ENCODE measurements at regions not wholly inside any gene's neighbourhood (a gene's known extent, or its start where the extent isn't known, plus 50 kb on each side); places are given as distances from the start of the nearest gene placed in this dataset.

GRCh38 chr3:117486719-117487716, 777.4 kb downstream of the TUSC7 start:
- no peak overlapping the region for H3K4me3 ChIP-seq (ENCODE audit: low read length)
- no peak overlapping the region for H2BK5ac ChIP-seq (ENCODE audit: low read length)
- H3K18ac ChIP-seq (ENCODE audit: low read length): no peak overlapping the region
- H3K9ac ChIP-seq (ENCODE audit: low read length): no peak overlapping the region
- H2BK120ac ChIP-seq (ENCODE audit: low read depth, low read length): no peak overlapping the region
- DNase-seq: no peak
- H3K79me2 ChIP-seq (ENCODE audit: control insufficient read depth, insufficient read depth, low read length): no peaks in the 10 kb centered on the region
- no peaks in the 10 kb centered on the region for H3K4me1 ChIP-seq (ENCODE audit: control insufficient read depth, low read depth, low read length)
- H3K79me1 ChIP-seq (ENCODE audit: low read length): no peaks in the 10 kb centered on the region
- no peak overlapping the region for H4K5ac ChIP-seq (ENCODE audit: low read length)
- no peaks in the 10 kb centered on the region for H3K27me3 ChIP-seq (ENCODE audit: insufficient read depth, low read length, poor library complexity)
- no peak overlapping the region for H3K4ac ChIP-seq (ENCODE audit: low read depth, low read length)
- H3K36me3 ChIP-seq (ENCODE audit: control insufficient read depth, insufficient read depth, low read length): no peaks in the 10 kb centered on the region
- no CpG with 5 or more reads among the region's 5 CpGs for WGBS (ENCODE audit: extremely low coverage, insufficient coverage, low lambda C conversion rate)
- no peak overlapping the region for H2AK5ac ChIP-seq (ENCODE audit: low read length)
- no peak overlapping the region for H4K8ac ChIP-seq (ENCODE audit: low read depth, low read length)
- H3K4me2 ChIP-seq (ENCODE audit: low read length): no peak overlapping the region
- no peak overlapping the region for H2BK15ac ChIP-seq (replicated peaks; ENCODE audit: low read depth)
- H3K56ac ChIP-seq (ENCODE audit: low read length): no peak overlapping the region
- H3K27ac ChIP-seq (ENCODE audit: low read depth, low read length): no peak overlapping the region
- no peak overlapping the region for H3K23ac ChIP-seq (ENCODE audit: low read length)

GRCh38 chr3:117488983-117489382, 779.4 kb downstream of the TUSC7 start:
- Histone ChIP-seq H3K23ac (ENCODE audit: low read length) (no peak overlapping the region), H4K8ac (ENCODE audit: low read depth, low read length) (no peak overlapping the region), H3K79me1 (ENCODE audit: low read length) (no peaks in the 10 kb centered on the region), H3K4me3 (ENCODE audit: low read length) (no peak overlapping the region), H2BK5ac (ENCODE audit: low read length) (no peak overlapping the region), H4K5ac (ENCODE audit: low read length) (no peak overlapping the region), H3K18ac (ENCODE audit: low read length) (no peak overlapping the region), H2BK15ac (replicated peaks; ENCODE audit: low read depth) (no peak overlapping the region), H3K36me3 (ENCODE audit: control insufficient read depth, insufficient read depth, low read length) (no peaks in the 10 kb centered on the region), H3K27ac (ENCODE audit: low read depth, low read length) (no peak overlapping the region), H3K79me2 (ENCODE audit: control insufficient read depth, insufficient read depth, low read length) (no peaks in the 10 kb centered on the region), H3K4me1 (ENCODE audit: control insufficient read depth, low read depth, low read length) (no peaks in the 10 kb centered on the region), H2AK5ac (ENCODE audit: low read length) (no peak overlapping the region), H3K4ac (ENCODE audit: low read depth, low read length) (no peak overlapping the region), H3K56ac (ENCODE audit: low read length) (no peak overlapping the region), H2BK120ac (ENCODE audit: low read depth, low read length) (no peak overlapping the region), H3K9ac (ENCODE audit: low read length) (no peak overlapping the region), H3K27me3 (ENCODE audit: insufficient read depth, low read length, poor library complexity) (no peaks in the 10 kb centered on the region), H3K4me2 (ENCODE audit: low read length) (no peak overlapping the region)
- no CpG with 5 or more reads among the region's 7 CpGs for WGBS (ENCODE audit: extremely low coverage, insufficient coverage, low lambda C conversion rate)
- DNase-seq: peak; percentile 13

GRCh38 chr3:117489663-117490079, 780.1 kb downstream of the TUSC7 start:
- no peak overlapping the region for H3K4ac ChIP-seq (ENCODE audit: low read depth, low read length)

GRCh38 chr3:117490716-117491115, 781.1 kb downstream of the TUSC7 start:
- Histone ChIP-seq H4K8ac (ENCODE audit: low read depth, low read length) (no peak overlapping the region), H4K5ac (ENCODE audit: low read length) (no peak overlapping the region), H2BK5ac (ENCODE audit: low read length) (no peak overlapping the region), H3K27ac (ENCODE audit: low read depth, low read length) (no peak overlapping the region), H3K9ac (ENCODE audit: low read length) (no peak overlapping the region), H3K56ac (ENCODE audit: low read length) (no peak overlapping the region), H3K4me3 (ENCODE audit: low read length) (no peak overlapping the region), H3K23ac (ENCODE audit: low read length) (no peak overlapping the region), H3K18ac (ENCODE audit: low read length) (no peak overlapping the region), H3K36me3 (ENCODE audit: control insufficient read depth, insufficient read depth, low read length) (no peaks in the 10 kb centered on the region), H3K4me2 (ENCODE audit: low read length) (no peak overlapping the region), H3K79me2 (ENCODE audit: control insufficient read depth, insufficient read depth, low read length) (no peaks in the 10 kb centered on the region), H3K79me1 (ENCODE audit: low read length) (no peaks in the 10 kb centered on the region), H2AK5ac (ENCODE audit: low read length) (no peak overlapping the region), H2BK15ac (replicated peaks; ENCODE audit: low read depth) (no peak overlapping the region), H3K27me3 (ENCODE audit: insufficient read depth, low read length, poor library complexity) (no peaks in the 10 kb centered on the region), H3K4ac (ENCODE audit: low read depth, low read length) (no peak overlapping the region), H3K4me1 (ENCODE audit: control insufficient read depth, low read depth, low read length) (no peaks in the 10 kb centered on the region), H2BK120ac (ENCODE audit: low read depth, low read length) (no peak overlapping the region)
- no CpG with 5 or more reads among the region's 1 CpG for WGBS (ENCODE audit: extremely low coverage, insufficient coverage, low lambda C conversion rate)
- no peak for DNase-seq

More at GRCh38 chr3:117489663-117490079, 780.1 kb downstream of the TUSC7 start:
- no peak for DNase-seq
- H3K18ac ChIP-seq (ENCODE audit: low read length): no peak overlapping the region
- no peaks in the 10 kb centered on the region for H3K4me1 ChIP-seq (ENCODE audit: control insufficient read depth, low read depth, low read length)
- no peaks in the 10 kb centered on the region for H3K36me3 ChIP-seq (ENCODE audit: control insufficient read depth, insufficient read depth, low read length)
- WGBS (ENCODE audit: extremely low coverage, insufficient coverage, low lambda C conversion rate): no CpG with 5 or more reads among the region's 2 CpGs
- no peaks in the 10 kb centered on the region for H3K79me1 ChIP-seq (ENCODE audit: low read length)
- H2BK5ac ChIP-seq (ENCODE audit: low read length): no peak overlapping the region
- no peak overlapping the region for H3K23ac ChIP-seq (ENCODE audit: low read length)
- H3K4me2 ChIP-seq (ENCODE audit: low read length): no peak overlapping the region
- H4K8ac ChIP-seq (ENCODE audit: low read depth, low read length): no peak overlapping the region
- H4K5ac ChIP-seq (ENCODE audit: low read length): no peak overlapping the region
- H3K9ac ChIP-seq (ENCODE audit: low read length): no peak overlapping the region
- no peaks in the 10 kb centered on the region for H3K79me2 ChIP-seq (ENCODE audit: control insufficient read depth, insufficient read depth, low read length)
- H3K56ac ChIP-seq (ENCODE audit: low read length): no peak overlapping the region
- H3K4me3 ChIP-seq (ENCODE audit: low read length): no peak overlapping the region
- no peak overlapping the region for H2BK15ac ChIP-seq (replicated peaks; ENCODE audit: low read depth)
- no peak overlapping the region for H2AK5ac ChIP-seq (ENCODE audit: low read length)
- no peak overlapping the region for H2BK120ac ChIP-seq (ENCODE audit: low read depth, low read length)
- no peaks in the 10 kb centered on the region for H3K27me3 ChIP-seq (ENCODE audit: insufficient read depth, low read length, poor library complexity)
- no peak overlapping the region for H3K27ac ChIP-seq (ENCODE audit: low read depth, low read length)

GRCh38 chr3:117495620-117496019, 786.0 kb downstream of the TUSC7 start:
- Histone ChIP-seq H3K9ac (ENCODE audit: low read length) (no peak overlapping the region), H2AK5ac (ENCODE audit: low read length) (no peak overlapping the region), H3K27me3 (ENCODE audit: insufficient read depth, low read length, poor library complexity) (no peaks in the 10 kb centered on the region), H3K4me2 (ENCODE audit: low read length) (no peak overlapping the region), H4K5ac (ENCODE audit: low read length) (no peak overlapping the region), H3K79me2 (ENCODE audit: control insufficient read depth, insufficient read depth, low read length) (no peaks in the 10 kb centered on the region), H3K27ac (ENCODE audit: low read depth, low read length) (no peak overlapping the region), H2BK5ac (ENCODE audit: low read length) (no peak overlapping the region), H2BK120ac (ENCODE audit: low read depth, low read length) (no peak overlapping the region), H3K4ac (ENCODE audit: low read depth, low read length) (no peak overlapping the region), H3K79me1 (ENCODE audit: low read length) (no peaks in the 10 kb centered on the region), H2BK15ac (replicated peaks; ENCODE audit: low read depth) (no peak overlapping the region), H3K56ac (ENCODE audit: low read length) (no peak overlapping the region), H3K18ac (ENCODE audit: low read length) (no peak overlapping the region), H3K4me3 (ENCODE audit: low read length) (no peak overlapping the region), H4K8ac (ENCODE audit: low read depth, low read length) (no peak overlapping the region), H3K4me1 (ENCODE audit: control insufficient read depth, low read depth, low read length) (no peaks in the 10 kb centered on the region), H3K23ac (ENCODE audit: low read length) (no peak overlapping the region), H3K36me3 (ENCODE audit: control insufficient read depth, insufficient read depth, low read length) (no peaks in the 10 kb centered on the region)
- WGBS (ENCODE audit: extremely low coverage, insufficient coverage, low lambda C conversion rate): no CpG with 5 or more reads among the region's 2 CpGs
- DNase-seq: no peak

Measured in mesendoderm (in vitro differentiated cells).